AG10803 (cell line): ENCODE measurements at regions not wholly inside any gene's neighbourhood (a gene's known extent, or its start where the extent isn't known, plus 50 kb on each side); places are given as distances from the start of the nearest gene placed in this dataset.

ENCODE experiments used
- DNase-seq: peaks from one replicate; pipeline ENCODE4 v3.0.0; 2010; ENCODE audit warnings: low read depth
- H3K4me3 ChIP-seq: 2 replicates; pipeline ENCODE4 v1.5.1; 2011; ENCODE audit warnings: mild to moderate bottlenecking, low read length, control low read depth
- CTCF ChIP-seq: conservative IDR thresholded peaks from 2 replicates; pipeline ENCODE4 v1.5.1; 2011; ENCODE audit warnings: mild to moderate bottlenecking, low read length, control low read depth, inconsistent platforms

- TF ChIP-seq CTCF: no peak
- no peak for DNase-seq
- H3K4me3 ChIP-seq: no peak overlapping the region
Observed at GRCh38 chr5:133738271-133738670, 125.9 kb upstream of the FSTL4 start.

- no peak for TF ChIP-seq CTCF
- H3K4me3 ChIP-seq: no peak overlapping the region
- DNase-seq: no peak
Observed at GRCh38 chr5:133736512-133736911, 124.2 kb upstream of the FSTL4 start.

GRCh38 chr5:133735346-133735745 is 123.0 kb upstream of the FSTL4 start:
- DNase-seq: peak; percentile 12
- TF ChIP-seq CTCF: no peak
- H3K4me3 ChIP-seq: no peak overlapping the region

GRCh38 chr5:133734916-133735315 is 122.6 kb upstream of the FSTL4 start:
- no peak overlapping the region for H3K4me3 ChIP-seq
- TF ChIP-seq CTCF: no peak
- no peak for DNase-seq

GRCh38 chr5:133732536-133732935 is 120.2 kb upstream of the FSTL4 start:
- no peak for DNase-seq
- no peak overlapping the region for H3K4me3 ChIP-seq
- no peak for TF ChIP-seq CTCF

- no peak overlapping the region for H3K4me3 ChIP-seq
- TF ChIP-seq CTCF: no peak
- no peak for DNase-seq
Observed at GRCh38 chr5:133731951-133732350, 119.6 kb upstream of the FSTL4 start.

GRCh38 chr5:133730866-133731265 is 118.5 kb upstream of the FSTL4 start:
- H3K4me3 ChIP-seq: no peak overlapping the region
- TF ChIP-seq CTCF: no peak
- DNase-seq: no peak
